Mesenchymal stem cell (in vitro differentiated cells and primary cell): ENCODE measurements at regions not wholly inside any gene's neighbourhood (a gene's known extent, or its start where the extent isn't known, plus 50 kb on each side); places are given as distances from the start of the nearest gene placed in this dataset.
"Not testable (repeated sequence)": the region's sequence is repeated elsewhere in the genome, so short reads cannot be mapped to it uniquely, and the experiment has no call there.

Experiments used
- DNase-seq: peaks from one replicate; pipeline ENCODE4 v3.0.0-alpha.2; 2013
- H2AFZ ChIP-seq: one replicate; pipeline ENCODE4 v1.6.1; 2013; ENCODE audit warnings: low read depth, mild to moderate bottlenecking, control low read depth, inconsistent platforms, low read length, moderate library complexity
- H2AK5ac ChIP-seq: 2 replicates; pipeline ENCODE4 v1.6.1; 2013; ENCODE audit warnings: low read length, moderate library complexity, mild to moderate bottlenecking, inconsistent platforms; ENCODE audit not compliant: severe bottlenecking
- H2BK120ac ChIP-seq: one replicate; pipeline ENCODE4 v1.6.1; 2013; ENCODE audit warnings: low read depth, mild to moderate bottlenecking, inconsistent platforms, low read length, moderate library complexity
- H2BK12ac ChIP-seq, 2 experiments: one replicate each; pipeline ENCODE4 v1.6.1; 2013; ENCODE audit warnings: inconsistent platforms in 2 of 2, low read length in 2 of 2, mild to moderate bottlenecking in 2 of 2, moderate library complexity in 2 of 2, control low read depth in 1 of 2
- H2BK15ac ChIP-seq: one replicate; pipeline ENCODE4 v1.6.1; 2013; ENCODE audit warnings: mild to moderate bottlenecking, low read depth, inconsistent platforms; ENCODE audit not compliant: poor library complexity, severe bottlenecking
- H2BK5ac ChIP-seq: 2 replicates; pipeline ENCODE4 v1.6.1; 2013; ENCODE audit warnings: low read depth, mild to moderate bottlenecking, low read length, control low read depth, inconsistent platforms; ENCODE audit not compliant: poor library complexity, severe bottlenecking
- H3K14ac ChIP-seq, 2 experiments: one replicate each; pipeline ENCODE4 v1.6.1; 2013; ENCODE audit warnings: inconsistent platforms in 2 of 2, low read length in 2 of 2, control low read depth in 1 of 2, mild to moderate bottlenecking in 1 of 2, moderate library complexity in 1 of 2
- H3K18ac ChIP-seq, 2 experiments: one replicate each; pipeline ENCODE4 v1.6.1; 2013; ENCODE audit warnings: inconsistent platforms in 2 of 2, low read length in 2 of 2, control low read depth in 1 of 2, low read depth in 1 of 2, mild to moderate bottlenecking in 1 of 2
- H3K23ac ChIP-seq, 2 experiments: one replicate each; pipeline ENCODE4 v1.6.1; 2013; ENCODE audit warnings: inconsistent platforms in 2 of 2, low read length in 2 of 2, mild to moderate bottlenecking in 2 of 2, moderate library complexity in 2 of 2, control low read depth in 1 of 2
- H3K27ac ChIP-seq: 2 replicates; pipeline ENCODE4 v1.5.1; 2013; ENCODE audit warnings: mild to moderate bottlenecking, moderate library complexity, low read length, control low read depth, inconsistent platforms; ENCODE audit not compliant: poor library complexity, severe bottlenecking
- H3K27me3 ChIP-seq, 2 experiments: 2 replicates each; pipeline versions ENCODE4 v1.6.1 to v1.7.0; 2013; ENCODE audit warnings: low read length in 2 of 2, mild to moderate bottlenecking in 2 of 2, moderate library complexity in 2 of 2, control low read depth in 1 of 2, inconsistent platforms in 1 of 2; ENCODE audit not compliant: control insufficient read depth in 1 of 2, insufficient read depth in 1 of 2
- H3K36me3 ChIP-seq, 2 experiments: 2 replicates each; pipeline versions ENCODE4 v1.6.1 to v1.7.0; 2013; ENCODE audit warnings: low read length in 2 of 2, control low read depth in 1 of 2, inconsistent platforms in 1 of 2, low read depth in 1 of 2, mild to moderate bottlenecking in 1 of 2; ENCODE audit not compliant: insufficient read depth in 2 of 2, control insufficient read depth in 1 of 2
- H3K4ac ChIP-seq, 2 experiments: one replicate each; pipeline ENCODE4 v1.6.1; 2013; ENCODE audit warnings: inconsistent platforms in 2 of 2, low read length in 2 of 2, mild to moderate bottlenecking in 2 of 2, moderate library complexity in 2 of 2, control low read depth in 1 of 2, low read depth in 1 of 2
- H3K4me1 ChIP-seq: 2 replicates; pipeline ENCODE4 v1.6.1; 2013; ENCODE audit warnings: low read depth, low read length, control low read depth; ENCODE audit not compliant: control insufficient read depth, insufficient read depth
- H3K4me2 ChIP-seq: 2 replicates; pipeline ENCODE4 v1.6.1; 2013; ENCODE audit warnings: low read length, mild to moderate bottlenecking, inconsistent platforms; ENCODE audit not compliant: poor library complexity, severe bottlenecking
- H3K4me3 ChIP-seq, 2 experiments: 2 replicates each; pipeline versions ENCODE4 v1.5.1 to v1.7.0; 2013; ENCODE audit warnings: low read length in 2 of 2, mild to moderate bottlenecking in 2 of 2, control low read depth in 1 of 2, low read depth in 1 of 2; ENCODE audit not compliant: insufficient read depth in 1 of 2
- H3K79me1 ChIP-seq: replicated peaks from 2 replicates; pipeline ENCODE4 v1.6.1; 2013; ENCODE audit warnings: mild to moderate bottlenecking, control low read depth, low read length, inconsistent platforms; ENCODE audit not compliant: poor library complexity, severe bottlenecking
- H3K9ac ChIP-seq: 2 replicates; pipeline ENCODE4 v1.7.0; 2013; ENCODE audit warnings: mild to moderate bottlenecking, low read length, moderate library complexity
- H3K9me3 ChIP-seq: 2 replicates; pipeline ENCODE4 v1.7.0; 2013; ENCODE audit warnings: mild to moderate bottlenecking, low read length; ENCODE audit not compliant: control insufficient read depth
- H4K8ac ChIP-seq: one replicate; pipeline ENCODE4 v1.6.1; 2013; ENCODE audit warnings: inconsistent platforms, mild to moderate bottlenecking, low read length, moderate library complexity
- H4K91ac ChIP-seq: one replicate; pipeline ENCODE4 v1.6.1; 2013; ENCODE audit warnings: mild to moderate bottlenecking, low read length, inconsistent platforms
- WGBS: methylation state at CpG from one replicate; pipeline ENCODE4 v1.1.7; 2013; ENCODE audit warnings: mixed read lengths; 5-methylcytosine and 5-hydroxymethylcytosine counted together

DNA sequence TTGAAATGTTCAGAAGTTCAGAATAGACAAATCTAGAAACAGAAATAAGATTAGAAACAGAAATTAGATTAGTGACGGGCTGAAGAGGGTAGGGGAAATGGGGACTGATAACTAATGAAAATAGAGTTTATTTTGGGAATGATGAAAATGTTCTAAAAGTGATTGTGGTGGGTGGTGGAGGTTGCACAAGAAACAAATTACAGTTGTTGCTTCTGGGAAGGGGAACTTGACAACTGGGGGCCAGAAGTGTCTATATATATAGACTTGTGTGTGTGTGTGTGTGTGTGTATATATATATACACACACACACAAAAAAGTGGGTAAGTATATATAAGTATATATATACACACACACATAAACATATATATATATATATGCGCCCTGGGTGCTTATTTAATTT is 86.5 kb upstream of the RREB1 start:
- H3K4me3 ChIP-seq, result no peak overlapping the region
- H3K79me1 ChIP-seq, result no peaks in the 10 kb centered on the region
- H3K14ac ChIP-seq, result no peak overlapping the region
- H2AK5ac ChIP-seq, result no peak overlapping the region
- H2AFZ ChIP-seq, result no peak overlapping the region
- H3K23ac ChIP-seq, result no peak overlapping the region
- no peaks in the 10 kb centered on the region for H3K9me3 ChIP-seq
- H3K4ac ChIP-seq, result no peak overlapping the region
- no peak overlapping the region for H4K8ac ChIP-seq
- H2BK12ac ChIP-seq, result no peak overlapping the region
- H3K4me2 ChIP-seq, result no peak overlapping the region
- H3K27ac ChIP-seq, result no peak overlapping the region
- H3K36me3 ChIP-seq, result no peaks in the 10 kb centered on the region
- H3K18ac ChIP-seq, result no peak overlapping the region
- H3K27me3 ChIP-seq, result no peaks in the 10 kb centered on the region
- no peak for DNase-seq
- no peak overlapping the region for H4K91ac ChIP-seq
- H3K9ac ChIP-seq, result no peak overlapping the region
- H2BK120ac ChIP-seq, result no peak overlapping the region
- no peaks in the 10 kb centered on the region for H3K4me1 ChIP-seq
- no peak overlapping the region for H2BK15ac ChIP-seq
- WGBS, result 95% methylated on average over 1 of the region's 2 CpGs
- H2BK5ac ChIP-seq, result no peak overlapping the region

DNA sequence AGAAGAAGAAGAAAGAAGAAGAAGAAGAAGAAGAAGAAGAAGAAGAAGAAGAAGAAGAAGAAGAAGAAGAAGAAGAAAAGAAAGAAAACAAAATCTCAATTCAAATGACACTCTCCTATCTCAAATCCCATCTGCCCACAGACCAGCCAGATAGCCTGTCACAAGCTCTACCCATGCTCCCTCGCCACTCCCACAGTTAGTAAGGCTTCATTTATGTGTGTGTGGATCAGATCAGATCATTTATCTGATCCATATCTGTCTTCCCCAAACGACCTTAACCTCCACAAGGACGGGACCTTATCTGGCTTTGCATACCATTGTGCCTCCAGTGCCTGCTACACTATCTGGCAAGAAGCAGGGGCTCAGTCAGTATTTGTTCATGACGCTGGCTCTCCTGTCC is 81.9 kb upstream of the RREB1 start:
- 72% methylated on average over 4 of the region's 4 CpGs for WGBS
- Histone ChIP-seq H3K4me2 (no peak overlapping the region), H3K79me1 (no peaks in the 10 kb centered on the region), H2BK15ac (no peak overlapping the region), H3K36me3 (no peaks in the 10 kb centered on the region), H3K27me3 (no peaks in the 10 kb centered on the region), H4K91ac (no peak overlapping the region), H3K18ac (no peak overlapping the region), H3K23ac (no peak overlapping the region), H3K9ac (no peak overlapping the region), H2BK5ac (no peak overlapping the region), H4K8ac (no peak overlapping the region), H3K9me3 (no peaks in the 10 kb centered on the region), H3K4me3 (no peak overlapping the region), H3K4ac (no peak overlapping the region), H3K4me1 (no peaks in the 10 kb centered on the region), H3K14ac (no peak overlapping the region), H3K27ac (no peak overlapping the region), H2AFZ (no peak overlapping the region), H2BK120ac (no peak overlapping the region), H2AK5ac (no peak overlapping the region), H2BK12ac (no peak overlapping the region)
- no peak for DNase-seq

DNA sequence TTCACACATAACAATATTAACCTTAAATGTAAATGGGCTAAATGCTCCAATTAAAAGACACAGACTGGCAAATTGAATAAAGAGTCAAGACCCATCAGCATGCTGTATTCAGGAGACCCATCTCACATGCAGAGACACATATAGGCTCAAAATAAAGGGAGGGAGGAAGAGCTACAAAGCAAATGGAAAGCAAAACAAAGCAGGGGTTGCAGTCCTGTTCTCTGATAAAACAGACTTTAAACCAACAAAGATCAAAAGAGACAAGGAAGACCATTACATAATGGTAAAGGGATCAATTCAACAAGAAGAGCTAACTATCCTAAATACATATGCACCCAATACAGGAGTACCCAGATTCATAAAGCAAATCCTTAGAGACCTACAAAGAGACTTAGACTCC is 78.8 kb upstream of the RREB1 start:
- H3K4ac ChIP-seq, H3K14ac ChIP-seq, H3K4me1 ChIP-seq, H2BK5ac ChIP-seq, H3K79me1 ChIP-seq, H4K8ac ChIP-seq, H3K27ac ChIP-seq, H3K4me2 ChIP-seq, H3K9me3 ChIP-seq, H2BK120ac ChIP-seq, H3K23ac ChIP-seq, DNase-seq, H3K18ac ChIP-seq, H2AK5ac ChIP-seq, H3K4me3 ChIP-seq, H4K91ac ChIP-seq, H3K36me3 ChIP-seq, H2BK12ac ChIP-seq, H2BK15ac ChIP-seq, H2AFZ ChIP-seq, H3K9ac ChIP-seq: not testable (repeated sequence)
- H3K27me3 ChIP-seq, result peaks cover 3 to 20% of the 10 kb centered on the region in 2 experiments

DNA sequence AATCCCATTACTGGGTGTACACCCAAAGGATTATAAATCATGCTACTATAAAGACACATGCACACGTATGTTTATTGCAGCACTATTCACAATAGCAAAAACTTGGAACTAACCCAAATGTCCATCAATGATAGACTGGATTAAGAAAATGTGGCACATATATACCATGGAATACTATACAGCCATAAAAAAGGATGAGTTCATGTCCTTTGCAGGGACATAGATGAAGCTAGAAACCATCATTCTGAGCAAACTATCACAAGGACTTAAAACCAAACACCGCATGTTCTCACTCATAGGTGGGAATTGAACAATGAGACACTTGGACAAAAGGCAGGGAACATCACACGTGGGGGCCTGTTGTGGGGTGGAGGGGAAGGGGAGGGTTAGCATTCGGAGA is 76.8 kb upstream of the RREB1 start:
- H3K4me3 ChIP-seq, H4K8ac ChIP-seq, H2BK15ac ChIP-seq, H3K9ac ChIP-seq, H3K14ac ChIP-seq, H3K36me3 ChIP-seq, H2BK120ac ChIP-seq, H3K23ac ChIP-seq, DNase-seq, H3K27ac ChIP-seq, H4K91ac ChIP-seq, H2BK5ac ChIP-seq, H3K4ac ChIP-seq, H3K18ac ChIP-seq, H3K79me1 ChIP-seq, H2AK5ac ChIP-seq, H2AFZ ChIP-seq, H2BK12ac ChIP-seq, H3K9me3 ChIP-seq, H3K4me2 ChIP-seq, H3K4me1 ChIP-seq: not testable (repeated sequence)
- 83% methylated on average over 1 of the region's 4 CpGs for WGBS
- H3K27me3 ChIP-seq, result peaks cover 3 to 22% of the 10 kb centered on the region in 2 experiments
